T-cell (primary cell): ENCODE measurements at regions not wholly inside any gene's neighbourhood (a gene's known extent, or its start where the extent isn't known, plus 50 kb on each side); places are given as distances from the start of the nearest gene placed in this dataset.

Experiments used
- ATAC-seq, 4 experiments: fragments of 200-7000 bp in 3 of 4; fragments of 150-1000 bp in 1 of 4; cut with Tn5 transposase; replicated peaks in 1 of 4; 1 replicate in 3 of 4; 2 replicates in 1 of 4; pipeline ENCODE4 v1.10.0; 2021; ENCODE audit warnings: moderate library complexity in 3 of 4, mild to moderate bottlenecking in 2 of 4, moderate number of reproducible peaks in 1 of 4
- CTCF ChIA-PET, 2 donors: fragments of 300-600 bp; sonication (Branson Sonifier 250); formaldehyde crosslinking; loops; one replicate each; lab custom pipeline; 2022; ENCODE audit warnings: antibody characterized with exemption in 2 of 2; lab: Charles Lee
- POLR2A ChIA-PET, 2 donors: fragments of 300-600 bp; sonication (Branson Sonifier 250); formaldehyde crosslinking; loops; one replicate each; lab custom pipeline; 2022; ENCODE audit warnings: antibody characterized with exemption in 2 of 2; lab: Charles Lee
- DNase-seq, 35 experiments: peaks; one replicate each; pipeline versions ENCODE4 v3.0.0 to v3.0.0-alpha.2; 2013 to 2023
- H3K27ac ChIP-seq: one replicate; pipeline ENCODE4 v1.5.1; 2013; ENCODE audit warnings: low read length
- H3K27me3 ChIP-seq, 2 experiments: replicated peaks in 1 of 2; 1 replicate in 1 of 2; 2 replicates in 1 of 2; pipeline versions ENCODE4 v1.6.1 to v1.7.0; 2013; ENCODE audit warnings: low read length in 1 of 2, mixed read lengths in 1 of 2; ENCODE audit not compliant: control insufficient read depth in 2 of 2, insufficient read depth in 2 of 2; ENCODE audit errors: extremely low read depth in 1 of 2
- H3K36me3 ChIP-seq, 2 donors: 1 replicate in 1 of 2; 2 replicates in 1 of 2; pipeline versions ENCODE4 v1.6.1 to v1.7.0; 2013; ENCODE audit warnings: low read length in 1 of 2; ENCODE audit not compliant: control insufficient read depth in 2 of 2, insufficient read depth in 1 of 2; ENCODE audit errors: extremely low read depth in 1 of 2
- H3K4me1 ChIP-seq, 2 experiments: 1 replicate in 1 of 2; 2 replicates in 1 of 2; pipeline versions ENCODE4 v1.6.1 to v1.7.0; 2013; ENCODE audit warnings: low read length in 2 of 2, mixed read lengths in 1 of 2; ENCODE audit not compliant: insufficient read depth in 2 of 2, control insufficient read depth in 1 of 2; ENCODE audit errors: extremely low read depth in 1 of 2
- H3K4me3 ChIP-seq, 2 donors: 1 replicate in 1 of 2; 2 replicates in 1 of 2; pipeline versions ENCODE4 v1.5.1 to v1.7.0; 2013; ENCODE audit warnings: mild to moderate bottlenecking in 2 of 2, low read length in 1 of 2, moderate library complexity in 1 of 2; ENCODE audit not compliant: control insufficient read depth in 1 of 2; ENCODE audit errors: extremely low read depth in 1 of 2
- H3K9me3 ChIP-seq: 2 replicates; pipeline ENCODE4 v1.7.0; 2013
- H3K27ac Mint-ChIP-seq, 2 donors: one replicate each; pipeline ENCODE4 v1.8.0; 2020 to 2021; ENCODE audit warnings: mild to moderate bottlenecking in 2 of 2, mixed read lengths in 2 of 2
- H3K27me3 Mint-ChIP-seq, 2 donors: one replicate each; pipeline ENCODE4 v1.8.0; 2021 to 2022; ENCODE audit warnings: mixed read lengths in 2 of 2
- H3K36me3 Mint-ChIP-seq: one replicate; pipeline ENCODE4 v1.8.0; 2021; ENCODE audit warnings: mixed read lengths
- H3K4me1 Mint-ChIP-seq, 3 donors: one replicate each; pipeline ENCODE4 v1.8.0; 2020 to 2022; ENCODE audit warnings: mixed read lengths in 3 of 3, mild to moderate bottlenecking in 1 of 3
- H3K4me3 Mint-ChIP-seq, 3 donors: one replicate each; pipeline ENCODE4 v1.8.0; 2020 to 2022; ENCODE audit warnings: mild to moderate bottlenecking in 3 of 3, mixed read lengths in 3 of 3, moderate library complexity in 3 of 3
- H3K9me3 Mint-ChIP-seq, 3 donors: one replicate each; pipeline ENCODE4 v1.8.0; 2020 to 2022; ENCODE audit warnings: mixed read lengths in 3 of 3
- WGBS: methylation state at CpG from one replicate; pipeline ENCODE4 v1.1.5; 2013; ENCODE audit warnings: missing lambda C conversion rate; ENCODE audit not compliant: insufficient coverage; 5-methylcytosine and 5-hydroxymethylcytosine counted together

DNA sequence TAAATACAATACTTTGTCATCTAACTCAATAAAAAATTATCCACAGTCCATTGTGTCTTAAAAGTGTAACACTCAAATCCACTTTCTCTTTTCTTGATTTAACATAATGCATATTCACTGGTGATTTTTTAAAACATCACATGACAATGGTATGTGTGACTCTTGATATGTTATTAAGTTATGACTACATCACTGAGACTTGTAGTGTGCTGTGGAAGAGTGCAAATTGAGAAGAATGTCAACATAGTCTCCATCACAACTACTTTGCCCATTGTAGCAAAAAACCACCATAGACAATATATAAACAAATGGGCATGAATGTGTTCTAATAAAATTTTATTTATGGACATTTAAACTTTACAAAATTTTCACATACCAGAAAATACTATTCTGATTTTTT lies 380.7 kb upstream of the PMFBP1 start:
- POLR2A ChIA-PET: no interaction called here

DNA sequence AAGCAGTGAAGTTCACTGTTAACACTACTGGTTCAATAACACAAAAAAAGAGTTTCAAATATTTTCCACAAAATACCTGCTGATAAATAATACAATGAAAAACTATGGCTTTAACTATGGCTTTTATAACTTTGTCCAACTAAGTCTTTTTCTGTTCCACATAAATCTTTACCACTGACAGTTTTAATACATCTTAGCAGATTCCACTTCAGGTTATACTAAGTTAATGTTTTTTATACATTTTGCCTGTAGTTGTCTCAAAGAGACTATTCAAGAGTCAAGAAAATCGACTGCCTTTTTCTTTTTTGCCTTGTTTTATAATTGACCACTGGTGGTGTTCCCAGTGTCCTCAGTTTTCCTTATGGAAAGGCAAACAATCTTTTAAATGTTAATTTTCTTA lies 379.7 kb upstream of the PMFBP1 start:
- Mint-ChIP-seq H3K4me1 (no peaks in the 10 kb centered on the region), H3K27me3 (no peaks in the 10 kb centered on the region), H3K4me3 (no peak overlapping the region), H3K36me3 (peaks cover 6% of the 10 kb centered on the region), H3K9me3 (peaks cover 0 to 9% (median 2%) of the 10 kb centered on the region in 3 donors), H3K27ac (no peak overlapping the region)
- ATAC-seq (no peak), DNase-seq (no peak)
- POLR2A ChIA-PET: no interaction called here
- H3K4me1 ChIP-seq: no peaks in the 10 kb centered on the region
- no CpG with 5 or more reads among the region's 1 CpG for WGBS
- no peaks in the 10 kb centered on the region for H3K36me3 ChIP-seq
- H3K9me3 ChIP-seq: no peaks in the 10 kb centered on the region
- CTCF ChIA-PET: no interaction called here
- H3K27me3 ChIP-seq: no peaks in the 10 kb centered on the region
- no peak overlapping the region for H3K27ac ChIP-seq
- H3K4me3 ChIP-seq: no peak overlapping the region

More for the DNA sequence above, 380.7 kb upstream of the PMFBP1 start:
- DNase-seq: no peak
- H3K27me3 ChIP-seq: no peaks in the 10 kb centered on the region
- H3K36me3 Mint-ChIP-seq: peaks cover 6% of the 10 kb centered on the region
- no peak overlapping the region for H3K4me3 Mint-ChIP-seq
- ATAC-seq: no peak
- H3K27ac ChIP-seq: no peak overlapping the region
- no peak overlapping the region for H3K4me3 ChIP-seq
- H3K4me1 ChIP-seq: no peaks in the 10 kb centered on the region
- CTCF ChIA-PET: no interaction called here
- peaks cover 0 to 9% (median 1%) of the 10 kb centered on the region in 3 donors for H3K9me3 Mint-ChIP-seq
- H3K36me3 ChIP-seq: no peaks in the 10 kb centered on the region
- H3K27ac Mint-ChIP-seq: no peak overlapping the region
- H3K4me1 Mint-ChIP-seq: no peaks in the 10 kb centered on the region
- H3K27me3 Mint-ChIP-seq: no peaks in the 10 kb centered on the region
- H3K9me3 ChIP-seq: no peaks in the 10 kb centered on the region

DNA sequence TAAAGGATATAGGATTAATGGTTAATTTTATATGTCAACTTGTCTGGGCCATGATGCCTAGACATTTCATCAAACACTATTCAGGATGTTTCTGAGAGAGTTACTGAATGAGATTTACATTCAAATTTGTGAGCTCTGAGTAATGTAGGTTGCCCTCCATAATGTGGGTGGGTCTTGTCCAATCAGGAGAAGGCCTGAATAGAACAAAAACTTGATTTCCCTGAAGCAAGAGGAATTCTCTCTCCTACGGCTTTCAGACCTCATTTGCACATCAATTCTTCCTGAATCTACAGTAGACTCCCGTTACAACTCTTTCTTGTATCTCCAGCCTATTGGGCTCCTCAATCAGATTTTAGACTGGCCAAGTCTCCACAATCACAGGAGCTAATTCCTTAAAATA lies 377.9 kb upstream of the PMFBP1 start:
- Mint-ChIP-seq H3K36me3 (peaks cover 6% of the 10 kb centered on the region), H3K9me3 (peaks cover 0 to 9% (median 2%) of the 10 kb centered on the region in 3 donors)

DNA sequence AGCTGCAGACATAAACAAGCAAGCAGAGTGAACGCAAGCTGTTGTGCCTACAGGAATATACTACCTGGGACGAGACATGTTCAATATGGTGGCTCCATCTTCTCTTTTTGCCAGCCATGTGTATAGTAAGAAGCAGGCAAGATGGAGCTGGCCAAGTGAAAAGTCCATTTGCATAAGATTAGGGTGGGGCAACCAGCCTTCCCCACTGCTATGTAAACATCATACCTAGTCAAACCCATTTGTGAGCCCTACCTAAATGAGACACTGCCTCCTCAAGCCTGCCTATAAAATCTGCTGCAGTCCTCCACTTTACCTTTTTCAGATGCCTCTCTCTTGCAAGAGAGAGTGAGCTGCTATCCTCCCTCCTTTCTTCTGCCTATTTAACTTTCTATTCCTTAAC lies 370.1 kb upstream of the PMFBP1 start:
- no peaks in the 10 kb centered on the region for H3K4me1 Mint-ChIP-seq
- H3K4me3 ChIP-seq: no peak overlapping the region
- DNase-seq: no peak
- H3K9me3 Mint-ChIP-seq: no peaks in the 10 kb centered on the region
- ChIA-PET POLR2A (no interaction called here), CTCF (no interaction called here)
- no peak for ATAC-seq
- H3K36me3 Mint-ChIP-seq: no peaks in the 10 kb centered on the region
- H3K27ac ChIP-seq: no peak overlapping the region
- H3K9me3 ChIP-seq: no peaks in the 10 kb centered on the region
- H3K36me3 ChIP-seq: no peaks in the 10 kb centered on the region
- H3K27me3 Mint-ChIP-seq: peaks cover 0 to 2% of the 10 kb centered on the region in 2 donors
- no peaks in the 10 kb centered on the region for H3K4me1 ChIP-seq
- peaks cover 0 to 4% of the 10 kb centered on the region in 2 experiments for H3K27me3 ChIP-seq
- WGBS: no CpG with 5 or more reads among the region's 2 CpGs
- no peak overlapping the region for H3K4me3 Mint-ChIP-seq
- H3K27ac Mint-ChIP-seq: no peak overlapping the region

More for the DNA sequence above, 377.9 kb upstream of the PMFBP1 start:
- H3K4me1 ChIP-seq: no peaks in the 10 kb centered on the region
- Mint-ChIP-seq H3K27ac (no peak overlapping the region), H3K4me1 (no peaks in the 10 kb centered on the region), H3K4me3 (no peak overlapping the region), H3K27me3 (no peaks in the 10 kb centered on the region)
- 96% methylated on average over 2 of the region's 2 CpGs for WGBS
- H3K36me3 ChIP-seq: no peaks in the 10 kb centered on the region
- H3K27ac ChIP-seq: no peak overlapping the region
- ATAC-seq (no peak), DNase-seq (no peak)
- POLR2A ChIA-PET: no interaction called here
- no peaks in the 10 kb centered on the region for H3K27me3 ChIP-seq
- CTCF ChIA-PET: no interaction called here
- H3K9me3 ChIP-seq: no peaks in the 10 kb centered on the region
- H3K4me3 ChIP-seq: no peak overlapping the region

DNA sequence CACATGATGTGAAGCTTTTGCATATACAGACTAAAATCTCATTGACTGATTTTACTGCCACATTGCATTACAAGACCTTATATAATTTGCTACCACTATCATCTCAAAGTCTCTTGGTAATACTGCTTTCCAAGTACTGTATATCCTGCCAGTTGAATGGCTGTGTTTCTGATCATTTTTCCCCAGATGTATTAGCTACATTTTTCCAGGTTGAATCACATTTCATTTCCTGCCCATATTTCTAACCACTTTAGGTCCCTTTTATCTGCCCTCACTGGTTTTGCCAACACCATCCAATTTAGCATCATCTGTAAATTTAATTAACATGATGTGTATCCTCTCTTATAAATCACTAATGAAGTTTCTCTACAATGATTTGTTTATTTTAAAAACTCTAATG lies 365.7 kb upstream of the PMFBP1 start:
- Mint-ChIP-seq H3K36me3 (no peaks in the 10 kb centered on the region), H3K4me3 (no peak overlapping the region), H3K27me3 (no peaks in the 10 kb centered on the region), H3K9me3 (no peaks in the 10 kb centered on the region), H3K27ac (no peak overlapping the region), H3K4me1 (no peaks in the 10 kb centered on the region)
- no peak for ATAC-seq
- no peak overlapping the region for H3K27ac ChIP-seq
- no peaks in the 10 kb centered on the region for H3K27me3 ChIP-seq
- ChIA-PET POLR2A (no interaction called here), CTCF (no interaction called here)
- H3K4me1 ChIP-seq: no peaks in the 10 kb centered on the region
- no peak overlapping the region for H3K4me3 ChIP-seq
- H3K9me3 ChIP-seq: no peaks in the 10 kb centered on the region
- DNase-seq: no peak
- no peaks in the 10 kb centered on the region for H3K36me3 ChIP-seq

DNA sequence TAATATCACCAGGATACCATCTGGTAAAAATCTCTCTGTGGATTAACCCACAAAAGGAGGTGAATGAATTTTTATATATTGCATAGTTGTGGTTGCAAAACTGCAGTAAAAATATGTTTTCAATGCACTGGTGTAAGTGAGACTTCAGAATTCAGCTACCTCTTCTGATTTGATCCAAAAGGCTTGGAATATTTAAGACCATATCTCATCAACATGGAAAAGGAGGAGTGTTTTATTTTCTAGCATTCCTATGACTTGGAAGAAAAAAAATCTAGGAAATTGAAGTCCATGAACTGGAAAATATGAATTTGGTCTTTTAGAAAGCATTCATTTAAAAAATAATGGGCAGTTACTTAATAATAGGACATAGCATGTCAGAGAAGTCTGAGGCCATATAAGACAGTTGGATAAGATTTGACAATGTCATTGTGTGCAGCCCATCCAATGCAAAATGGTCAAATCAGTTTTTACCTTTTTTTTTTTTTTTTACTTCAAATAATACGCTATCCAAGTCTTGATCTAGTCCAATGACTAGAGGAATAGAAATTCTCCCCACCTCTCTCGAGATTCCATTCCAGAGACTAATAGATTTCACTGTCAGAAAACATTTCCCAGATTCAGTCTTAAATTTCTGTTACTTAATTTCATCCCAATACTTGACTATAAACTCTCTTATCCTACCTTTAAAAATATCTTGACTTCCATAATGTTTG lies 364.9 kb upstream of the PMFBP1 start:
- no peaks in the 10 kb centered on the region for H3K27me3 ChIP-seq
- H3K4me1 Mint-ChIP-seq: no peaks in the 10 kb centered on the region
- no CpG with 5 or more reads among the region's 2 CpGs for WGBS
- no peak for ATAC-seq
- H3K27ac ChIP-seq: no peak overlapping the region
- CTCF ChIA-PET: interaction anchor here in 1 of 2 donors (0.7 kb wide), 1 partner anchor 11 kb away, joined by 4 read pairs; no protein-coding TSS in a partner anchor
- DNase-seq: no peak
- no peak overlapping the region for H3K4me3 ChIP-seq
- H3K9me3 Mint-ChIP-seq: no peaks in the 10 kb centered on the region
- no peaks in the 10 kb centered on the region for H3K9me3 ChIP-seq
- no peaks in the 10 kb centered on the region for H3K36me3 Mint-ChIP-seq
- H3K4me1 ChIP-seq: no peaks in the 10 kb centered on the region
- no peak overlapping the region for H3K4me3 Mint-ChIP-seq
- H3K27ac Mint-ChIP-seq: no peak overlapping the region
- no peaks in the 10 kb centered on the region for H3K27me3 Mint-ChIP-seq
- POLR2A ChIA-PET: no interaction called here
- no peaks in the 10 kb centered on the region for H3K36me3 ChIP-seq
